Testis (tissue), 2 donors: ENCODE measurements at regions not wholly inside any gene's neighbourhood (a gene's known extent, or its start where the extent isn't known, plus 50 kb on each side); places are given as distances from the start of the nearest gene placed in this dataset.

ENCODE experiments used
- DNase-seq: peaks from one replicate; pipeline ENCODE4 v3.0.0-alpha.2; 2019
- H3K27ac ChIP-seq, 2 donors: fragments of 200-600 bp; sonication (generic); one replicate each; pipeline ENCODE4 v1.5.1; 2019
- H3K27me3 ChIP-seq: fragments of 200-600 bp; sonication (generic); one replicate; pipeline ENCODE4 v1.5.1; 2019
- H3K36me3 ChIP-seq: fragments of 200-600 bp; sonication (generic); one replicate; pipeline ENCODE4 v1.5.1; 2017; ENCODE audit warnings: low read depth; ENCODE audit errors: missing control alignments
- H3K4me1 ChIP-seq: fragments of 200-600 bp; sonication (generic); one replicate; pipeline ENCODE4 v1.5.1; 2019
- H3K4me3 ChIP-seq, 2 donors: fragments of 200-600 bp; sonication (generic); one replicate each; pipeline ENCODE4 v1.5.1; 2017 to 2019
- H3K9me3 ChIP-seq: fragments of 200-600 bp; sonication (generic); one replicate; pipeline ENCODE4 v1.5.1; 2017
- POLR2A ChIP-seq: fragments of 450-650 bp; IDR thresholded peaks from one replicate; pipeline ENCODE4 v1.6.1; 2017; ENCODE audit warnings: antibody characterized with exemption, mild to moderate bottlenecking, moderate library complexity
- WGBS, 2 donors: methylation state at CpG; one replicate each; pipeline ENCODE4 v1.1.5; 2018; 5-methylcytosine and 5-hydroxymethylcytosine counted together
- intact Hi-C: fragments of 100-400 bp; cut with DNase I; formaldehyde crosslinking; loops from one replicate; pipeline ENCODE4 v1.15.1; 2023; ENCODE audit warnings: low total_unique reads
- TF ChIP-seq, protein P1 (sequence below), 3 experiments: fragments of 450-650 bp in 2 of 3; fragments of 200-600 bp in 1 of 3; sonication (generic) in 1 of 3; IDR thresholded peaks; one replicate each; pipeline ENCODE4 v1.5.1; 2016 to 2019; ENCODE audit warnings: antibody characterized with exemption in 3 of 3, mild to moderate bottlenecking in 2 of 3, moderate library complexity in 1 of 3

DNA sequence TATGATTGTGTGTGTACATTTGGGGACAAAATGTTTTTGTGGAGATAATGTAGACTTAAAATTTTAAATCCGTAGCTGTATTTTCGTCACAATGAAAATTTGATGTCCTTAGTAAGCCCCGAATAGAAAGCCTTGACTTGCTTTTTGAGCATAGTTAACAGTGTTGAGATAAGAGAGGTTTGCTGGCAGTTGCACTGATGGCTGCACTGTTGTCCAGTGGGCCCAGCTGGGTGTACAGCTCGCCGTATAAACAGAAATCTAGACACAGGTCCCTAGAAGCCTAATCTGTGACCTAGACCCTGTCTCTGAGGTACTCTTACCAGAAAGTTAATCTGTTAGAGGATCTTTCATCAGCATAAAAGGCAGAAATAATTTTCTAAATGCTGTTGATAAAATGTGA, 271.3 kb upstream of the DMRT1 start:
- TF ChIP-seq POLR2A: no peak
- TF ChIP-seq, protein P1, sequence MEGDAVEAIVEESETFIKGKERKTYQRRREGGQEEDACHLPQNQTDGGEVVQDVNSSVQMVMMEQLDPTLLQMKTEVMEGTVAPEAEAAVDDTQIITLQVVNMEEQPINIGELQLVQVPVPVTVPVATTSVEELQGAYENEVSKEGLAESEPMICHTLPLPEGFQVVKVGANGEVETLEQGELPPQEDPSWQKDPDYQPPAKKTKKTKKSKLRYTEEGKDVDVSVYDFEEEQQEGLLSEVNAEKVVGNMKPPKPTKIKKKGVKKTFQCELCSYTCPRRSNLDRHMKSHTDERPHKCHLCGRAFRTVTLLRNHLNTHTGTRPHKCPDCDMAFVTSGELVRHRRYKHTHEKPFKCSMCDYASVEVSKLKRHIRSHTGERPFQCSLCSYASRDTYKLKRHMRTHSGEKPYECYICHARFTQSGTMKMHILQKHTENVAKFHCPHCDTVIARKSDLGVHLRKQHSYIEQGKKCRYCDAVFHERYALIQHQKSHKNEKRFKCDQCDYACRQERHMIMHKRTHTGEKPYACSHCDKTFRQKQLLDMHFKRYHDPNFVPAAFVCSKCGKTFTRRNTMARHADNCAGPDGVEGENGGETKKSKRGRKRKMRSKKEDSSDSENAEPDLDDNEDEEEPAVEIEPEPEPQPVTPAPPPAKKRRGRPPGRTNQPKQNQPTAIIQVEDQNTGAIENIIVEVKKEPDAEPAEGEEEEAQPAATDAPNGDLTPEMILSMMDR (IDR thresholded peaks at IDR 0.05): no peak
- H3K27ac ChIP-seq: peak overlapping the region; percentile 74
- H3K36me3 ChIP-seq: no peaks in the 10 kb centered on the region
- H3K4me1 ChIP-seq: peaks cover 30% of the 10 kb centered on the region
- no peak overlapping the region for H3K4me3 ChIP-seq
- 40 to 45% methylated on average over 5 of the region's 5 CpGs for WGBS, 2 donors
- no peaks in the 10 kb centered on the region for H3K9me3 ChIP-seq
- no peaks in the 10 kb centered on the region for H3K27me3 ChIP-seq
- DNase-seq: peak; percentile 49
- intact Hi-C loops: no loop called here

DNA sequence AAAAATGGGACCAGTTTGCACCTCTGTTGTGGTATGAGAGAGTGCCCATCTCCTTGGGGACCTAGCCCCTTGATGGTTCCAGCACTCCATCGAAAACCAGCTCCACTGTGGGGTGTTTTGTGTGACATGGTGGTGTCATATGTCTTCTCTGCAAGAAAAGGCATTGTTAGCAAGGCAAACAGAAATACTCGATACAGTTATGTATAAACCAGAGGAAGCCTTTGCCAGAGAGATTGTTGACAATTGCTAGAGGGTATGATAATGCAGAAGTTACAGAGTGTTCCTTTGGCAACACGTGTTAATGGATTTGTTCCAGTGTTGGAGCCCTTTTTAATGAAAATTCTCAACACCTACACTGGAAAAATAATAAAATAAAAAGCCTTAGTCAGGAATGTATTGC, 270.4 kb upstream of the DMRT1 start:
- intact Hi-C loops: no loop called here
- no peak for TF ChIP-seq POLR2A
- TF ChIP-seq, protein P1 (IDR thresholded peaks at IDR 0.05): no peak
- WGBS, 2 donors: 30 to 32% methylated on average over 3 of the region's 3 CpGs
- H3K4me1 ChIP-seq: peaks cover 30% of the 10 kb centered on the region
- DNase-seq: peak; percentile 35
- H3K36me3 ChIP-seq: no peaks in the 10 kb centered on the region
- H3K27me3 ChIP-seq: no peaks in the 10 kb centered on the region
- H3K27ac ChIP-seq: peak overlapping the region; percentile 74
- H3K4me3 ChIP-seq: no peak overlapping the region
- no peaks in the 10 kb centered on the region for H3K9me3 ChIP-seq

DNA sequence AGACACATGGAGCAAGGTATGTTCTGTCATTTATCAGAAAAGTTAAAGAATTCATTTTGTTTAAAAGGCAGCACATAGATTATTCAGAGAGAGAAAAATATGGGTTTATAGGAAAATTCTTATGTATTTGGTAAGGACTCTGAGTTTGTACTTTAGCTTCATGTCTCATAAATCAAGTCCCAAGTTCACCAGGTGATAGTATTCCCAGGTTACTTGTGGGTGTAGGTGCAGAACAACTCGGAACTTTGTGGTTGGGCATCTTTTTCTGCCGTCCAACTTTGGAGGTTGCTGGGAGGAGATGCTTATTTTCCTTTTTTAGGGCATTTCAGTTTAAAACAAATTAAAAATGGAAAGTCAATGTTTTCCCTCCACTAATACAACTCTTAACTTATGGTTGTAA, 269.8 kb upstream of the DMRT1 start:
- Histone ChIP-seq H3K9me3 (no peaks in the 10 kb centered on the region), H3K4me1 (peaks cover 30% of the 10 kb centered on the region), H3K4me3 (no peak overlapping the region), H3K27ac (peak overlapping the region; percentile 9 to 74), H3K27me3 (no peaks in the 10 kb centered on the region), H3K36me3 (no peaks in the 10 kb centered on the region)
- DNase-seq: no peak
- WGBS, 2 donors: 61 to 80% methylated on average over 2 of the region's 2 CpGs
- TF ChIP-seq, protein P1 (IDR thresholded peaks at IDR 0.05): no peak
- TF ChIP-seq POLR2A: no peak
- intact Hi-C loops: no loop called here

DNA sequence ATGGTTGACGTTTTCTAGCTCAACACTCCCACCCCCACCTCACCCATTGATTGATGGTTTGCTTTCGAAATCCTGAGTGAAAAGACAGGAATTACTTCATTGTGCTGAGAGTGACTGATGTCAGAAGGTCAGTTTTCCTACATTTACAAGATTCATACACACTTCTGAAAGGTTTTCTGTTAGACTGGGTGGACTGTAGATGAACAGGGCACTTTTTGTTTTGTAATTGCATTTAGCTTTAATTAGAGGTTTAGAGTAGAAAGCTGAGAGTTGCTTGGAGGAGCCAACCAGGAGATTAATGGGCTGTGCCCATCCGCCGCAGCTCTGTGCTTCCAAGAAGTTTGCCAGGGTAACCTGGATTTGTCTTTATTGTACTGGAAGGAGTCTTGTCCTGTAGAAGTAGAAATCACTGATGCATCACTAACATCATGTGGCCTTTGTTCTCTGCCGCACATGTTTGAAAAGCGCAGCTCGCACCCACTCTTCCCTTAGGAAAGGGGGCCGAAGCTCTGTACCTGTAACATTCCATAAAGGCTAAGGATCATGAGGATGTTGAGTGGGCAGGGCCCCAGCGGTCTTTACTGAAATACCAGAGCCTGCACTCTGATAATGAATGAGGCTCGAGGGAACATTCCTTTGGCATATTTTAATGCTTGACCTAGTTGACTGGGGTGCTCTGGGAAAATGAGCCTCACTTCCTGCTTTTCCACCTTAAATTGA, 267.6 kb upstream of the DMRT1 start:
- WGBS, 2 donors: 53 to 65% methylated on average over 10 of the region's 10 CpGs
- intact Hi-C loops: no loop called here
- Histone ChIP-seq H3K4me3 (no peak overlapping the region), H3K36me3 (no peaks in the 10 kb centered on the region), H3K9me3 (no peaks in the 10 kb centered on the region), H3K27me3 (no peaks in the 10 kb centered on the region), H3K4me1 (peaks cover 30% of the 10 kb centered on the region), H3K27ac (peak overlapping the region; percentile 18 to 43)
- no peak for DNase-seq
- TF ChIP-seq POLR2A: no peak

DNA sequence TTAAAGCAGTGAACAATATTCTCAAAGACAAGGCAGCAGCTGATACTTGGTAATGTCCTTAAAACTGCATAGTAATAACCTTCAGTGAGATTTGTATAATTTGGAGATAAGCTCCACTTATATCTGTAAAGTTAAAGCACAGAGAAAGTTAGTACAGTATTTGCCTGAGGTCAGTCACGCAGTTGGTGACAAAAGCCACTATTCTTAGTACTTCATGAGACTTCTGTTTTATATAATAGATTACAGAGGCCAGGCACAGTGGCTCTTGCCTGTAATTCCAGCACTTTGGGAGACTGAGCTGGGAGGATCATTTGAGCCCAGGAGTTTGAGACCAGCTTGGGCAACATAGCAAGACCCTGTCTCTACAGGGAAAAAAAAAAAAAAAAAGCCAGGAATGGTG, 266.4 kb upstream of the DMRT1 start:
- TF ChIP-seq POLR2A: no peak
- TF ChIP-seq, protein P1 (IDR thresholded peaks at IDR 0.05): no peak
- peak overlapping the region; percentile 1 to 39 for H3K27ac ChIP-seq
- peak; percentile 37 for DNase-seq
- intact Hi-C loops: no loop called here
- no peaks in the 10 kb centered on the region for H3K27me3 ChIP-seq
- H3K4me3 ChIP-seq: no peak overlapping the region
- no peaks in the 10 kb centered on the region for H3K36me3 ChIP-seq
- H3K9me3 ChIP-seq: no peaks in the 10 kb centered on the region
- peaks cover 19% of the 10 kb centered on the region for H3K4me1 ChIP-seq
- 73 to 76% methylated on average over 1 of the region's 1 CpG for WGBS, 2 donors
